ENCODE measurements at regions not wholly inside any gene's neighbourhood (a gene's known extent, or its start where the extent isn't known, plus 50 kb on each side); places are given as distances from the start of the nearest gene placed in this dataset.

DNA sequence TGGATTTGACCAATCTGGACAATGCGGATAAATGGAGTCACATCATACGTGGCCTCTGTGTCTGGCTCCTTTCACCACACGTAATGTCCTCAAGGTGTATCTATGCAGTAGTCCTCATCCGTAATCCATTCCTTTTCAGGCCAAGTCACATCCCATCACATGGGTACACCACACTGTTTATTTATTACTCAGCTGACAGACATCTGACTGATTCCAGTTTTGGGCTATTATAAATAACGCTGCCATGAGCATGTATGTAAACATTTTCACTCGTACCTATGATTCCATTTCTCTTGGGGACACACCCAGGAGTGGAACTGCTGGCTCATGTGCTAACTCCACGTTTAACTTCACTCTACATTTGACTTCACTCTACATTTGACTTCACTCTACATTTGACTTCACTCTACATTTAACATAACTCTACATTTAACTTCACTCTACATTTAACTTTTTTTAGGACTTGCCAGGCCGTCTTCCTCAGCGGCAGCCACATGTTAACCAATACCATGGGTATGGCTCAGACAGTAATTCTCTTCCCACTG, 52.1 kb downstream of the SHANK2 start:
- TF ChIP-seq ZNF701 (tag by site-specific recombination; IDR thresholded peaks at IDR 0.05): no peak
- TF ChIP-seq ZFP3 (tag by site-specific recombination; IDR thresholded peaks at IDR 0.05; ENCODE audit: low read depth): no peak
- no peak for TF ChIP-seq KLF9 (tag by site-specific recombination; IDR thresholded peaks at IDR 0.05; ENCODE audit: low read depth)
- no peak for TF ChIP-seq ZNF214 (tag by site-specific recombination; IDR thresholded peaks at IDR 0.05; ENCODE audit: borderline replicate concordance)
- no peak for TF ChIP-seq ZNF707 (tag by site-specific recombination; IDR thresholded peaks at IDR 0.05)
- TF ChIP-seq, protein P1, sequence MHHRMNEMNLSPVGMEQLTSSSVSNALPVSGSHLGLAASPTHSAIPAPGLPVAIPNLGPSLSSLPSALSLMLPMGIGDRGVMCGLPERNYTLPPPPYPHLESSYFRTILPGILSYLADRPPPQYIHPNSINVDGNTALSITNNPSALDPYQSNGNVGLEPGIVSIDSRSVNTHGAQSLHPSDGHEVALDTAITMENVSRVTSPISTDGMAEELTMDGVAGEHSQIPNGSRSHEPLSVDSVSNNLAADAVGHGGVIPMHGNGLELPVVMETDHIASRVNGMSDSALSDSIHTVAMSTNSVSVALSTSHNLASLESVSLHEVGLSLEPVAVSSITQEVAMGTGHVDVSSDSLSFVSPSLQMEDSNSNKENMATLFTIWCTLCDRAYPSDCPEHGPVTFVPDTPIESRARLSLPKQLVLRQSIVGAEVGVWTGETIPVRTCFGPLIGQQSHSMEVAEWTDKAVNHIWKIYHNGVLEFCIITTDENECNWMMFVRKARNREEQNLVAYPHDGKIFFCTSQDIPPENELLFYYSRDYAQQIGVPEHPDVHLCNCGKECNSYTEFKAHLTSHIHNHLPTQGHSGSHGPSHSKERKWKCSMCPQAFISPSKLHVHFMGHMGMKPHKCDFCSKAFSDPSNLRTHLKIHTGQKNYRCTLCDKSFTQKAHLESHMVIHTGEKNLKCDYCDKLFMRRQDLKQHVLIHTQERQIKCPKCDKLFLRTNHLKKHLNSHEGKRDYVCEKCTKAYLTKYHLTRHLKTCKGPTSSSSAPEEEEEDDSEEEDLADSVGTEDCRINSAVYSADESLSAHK (tag by site-specific recombination; IDR thresholded peaks at IDR 0.05): no peak
- TF ChIP-seq, protein P2, sequence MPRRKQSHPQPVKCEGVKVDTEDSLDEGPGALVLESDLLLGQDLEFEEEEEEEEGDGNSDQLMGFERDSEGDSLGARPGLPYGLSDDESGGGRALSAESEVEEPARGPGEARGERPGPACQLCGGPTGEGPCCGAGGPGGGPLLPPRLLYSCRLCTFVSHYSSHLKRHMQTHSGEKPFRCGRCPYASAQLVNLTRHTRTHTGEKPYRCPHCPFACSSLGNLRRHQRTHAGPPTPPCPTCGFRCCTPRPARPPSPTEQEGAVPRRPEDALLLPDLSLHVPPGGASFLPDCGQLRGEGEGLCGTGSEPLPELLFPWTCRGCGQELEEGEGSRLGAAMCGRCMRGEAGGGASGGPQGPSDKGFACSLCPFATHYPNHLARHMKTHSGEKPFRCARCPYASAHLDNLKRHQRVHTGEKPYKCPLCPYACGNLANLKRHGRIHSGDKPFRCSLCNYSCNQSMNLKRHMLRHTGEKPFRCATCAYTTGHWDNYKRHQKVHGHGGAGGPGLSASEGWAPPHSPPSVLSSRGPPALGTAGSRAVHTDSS (tag by site-specific recombination; IDR thresholded peaks at IDR 0.05): no peak
- TF ChIP-seq, protein P3, sequence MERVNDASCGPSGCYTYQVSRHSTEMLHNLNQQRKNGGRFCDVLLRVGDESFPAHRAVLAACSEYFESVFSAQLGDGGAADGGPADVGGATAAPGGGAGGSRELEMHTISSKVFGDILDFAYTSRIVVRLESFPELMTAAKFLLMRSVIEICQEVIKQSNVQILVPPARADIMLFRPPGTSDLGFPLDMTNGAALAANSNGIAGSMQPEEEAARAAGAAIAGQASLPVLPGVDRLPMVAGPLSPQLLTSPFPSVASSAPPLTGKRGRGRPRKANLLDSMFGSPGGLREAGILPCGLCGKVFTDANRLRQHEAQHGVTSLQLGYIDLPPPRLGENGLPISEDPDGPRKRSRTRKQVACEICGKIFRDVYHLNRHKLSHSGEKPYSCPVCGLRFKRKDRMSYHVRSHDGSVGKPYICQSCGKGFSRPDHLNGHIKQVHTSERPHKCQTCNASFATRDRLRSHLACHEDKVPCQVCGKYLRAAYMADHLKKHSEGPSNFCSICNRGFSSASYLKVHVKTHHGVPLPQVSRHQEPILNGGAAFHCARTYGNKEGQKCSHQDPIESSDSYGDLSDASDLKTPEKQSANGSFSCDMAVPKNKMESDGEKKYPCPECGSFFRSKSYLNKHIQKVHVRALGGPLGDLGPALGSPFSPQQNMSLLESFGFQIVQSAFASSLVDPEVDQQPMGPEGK (tag by site-specific recombination; IDR thresholded peaks at IDR 0.05): no peak

Data from HEK293 (cell line).